NT2/D1 (cell line): ENCODE measurements at regions not wholly inside any gene's neighbourhood (a gene's known extent, or its start where the extent isn't known, plus 50 kb on each side); places are given as distances from the start of the nearest gene placed in this dataset.

Experiments used
- SUZ12 ChIP-seq: IDR thresholded peaks from 2 replicates; pipeline ENCODE4 v1.6.1; 2011; ENCODE audit not compliant: insufficient read length, insufficient read depth; ENCODE audit errors: extremely low read depth
- ZNF274 ChIP-seq: IDR thresholded peaks from 2 replicates; pipeline ENCODE4 v1.6.1; 2011; ENCODE audit warnings: mild to moderate bottlenecking, low read depth, low read length

DNA sequence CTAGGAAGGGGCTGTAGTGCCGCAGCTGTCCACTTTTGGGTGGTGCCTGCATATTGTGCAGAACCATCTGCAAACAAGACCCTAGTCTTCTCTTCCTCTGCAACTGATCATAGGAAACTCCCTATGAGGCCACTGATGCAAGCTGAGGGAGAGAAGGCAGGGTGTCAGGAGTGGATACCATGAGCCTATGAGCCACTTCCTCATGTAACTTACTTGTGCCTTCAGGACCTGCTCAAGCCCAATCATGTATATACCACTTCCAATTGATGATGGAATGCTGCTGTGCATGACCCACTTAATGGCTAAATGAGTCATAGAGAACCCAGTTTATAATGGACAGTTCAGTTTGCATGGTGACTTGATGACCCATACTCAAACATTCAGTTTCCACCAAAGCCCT, 107.9 kb downstream of the ALG10B start:
- TF ChIP-seq SUZ12 (no peak), ZNF274 (no peak)
